GM04503 (cell line): ENCODE measurements at regions not wholly inside any gene's neighbourhood (a gene's known extent, or its start where the extent isn't known, plus 50 kb on each side); places are given as distances from the start of the nearest gene placed in this dataset.

ENCODE experiments used
- DNase-seq: peaks from one replicate; pipeline ENCODE4 v3.0.0-alpha.2; 2012; ENCODE audit warnings: low read depth

- no peak for DNase-seq
Observed at GRCh38 chr1:230515451-230516145, 89.5 kb upstream of the PGBD5 start.

GRCh38 chr1:230510496-230510895 lies 84.4 kb upstream of the PGBD5 start:
- DNase-seq: no peak

DNA sequence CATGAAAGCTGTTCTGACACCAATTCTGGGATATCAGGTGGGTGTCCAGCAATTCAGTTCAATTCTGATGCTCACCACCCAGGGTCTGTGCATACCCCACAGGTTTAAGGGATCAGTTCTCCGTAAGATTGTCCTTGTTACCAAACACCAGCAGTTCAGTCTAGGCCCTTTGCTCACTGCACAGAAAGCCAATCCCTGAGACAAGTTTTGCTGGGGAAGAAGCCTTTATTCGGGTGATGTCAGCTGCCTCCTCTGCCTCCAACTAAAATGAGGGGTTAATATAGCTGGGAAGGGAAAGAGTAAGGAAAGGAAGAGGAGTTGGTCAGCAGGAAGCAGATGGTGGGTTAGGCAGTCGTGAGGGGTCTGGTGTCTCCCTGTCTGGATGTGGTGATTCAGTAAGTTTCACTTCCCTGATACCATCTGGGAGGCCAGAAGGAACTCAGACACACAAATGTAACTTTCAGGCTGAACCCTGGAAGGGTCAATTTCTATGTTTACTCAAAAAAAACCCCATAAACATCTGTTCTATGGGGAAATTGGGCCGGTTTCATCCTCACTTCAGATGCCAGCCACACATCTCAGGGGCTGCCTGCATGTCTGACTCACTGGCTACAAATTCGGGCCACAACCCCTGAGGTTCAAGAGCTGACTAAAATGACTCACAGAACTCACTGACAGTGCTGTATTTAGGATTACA lies 83.3 kb upstream of the PGBD5 start:
- peak; percentile 31 for DNase-seq

DNA sequence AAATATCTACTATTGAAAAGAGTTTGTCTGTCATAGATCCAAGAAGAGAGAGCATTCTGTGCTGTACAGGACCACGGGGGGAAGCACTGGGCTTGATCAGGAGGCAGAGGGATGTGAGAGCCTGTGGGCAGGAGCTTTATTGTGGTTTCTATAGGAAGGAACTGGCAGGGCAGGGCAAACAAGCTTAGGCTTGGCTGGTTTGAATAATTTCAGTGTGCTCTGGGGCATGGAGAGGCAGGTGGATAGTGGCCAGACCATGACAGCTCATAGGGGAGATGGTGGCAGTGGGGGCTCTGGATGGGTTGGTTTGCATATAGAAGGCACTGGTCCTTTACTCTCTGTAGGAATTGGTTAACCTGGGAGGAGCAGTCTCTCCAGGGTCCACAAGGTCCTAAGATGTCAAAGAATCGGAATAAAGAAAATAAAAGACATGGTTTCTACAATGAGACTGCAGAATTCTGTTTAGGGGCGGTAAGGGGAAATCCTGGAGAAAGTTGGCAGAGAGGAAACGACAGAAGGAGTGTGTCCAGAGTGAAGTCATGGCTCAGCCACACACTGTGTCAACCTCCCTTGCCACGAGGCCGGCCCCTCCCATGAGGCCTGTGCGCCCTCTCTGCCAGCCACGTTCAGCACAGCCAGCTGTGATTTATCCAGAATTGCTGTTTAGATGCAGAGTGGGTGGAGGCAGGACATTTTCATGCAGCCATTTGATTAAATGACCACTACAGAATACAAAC lies 81.7 kb upstream of the PGBD5 start:
- DNase-seq: no peak

DNA sequence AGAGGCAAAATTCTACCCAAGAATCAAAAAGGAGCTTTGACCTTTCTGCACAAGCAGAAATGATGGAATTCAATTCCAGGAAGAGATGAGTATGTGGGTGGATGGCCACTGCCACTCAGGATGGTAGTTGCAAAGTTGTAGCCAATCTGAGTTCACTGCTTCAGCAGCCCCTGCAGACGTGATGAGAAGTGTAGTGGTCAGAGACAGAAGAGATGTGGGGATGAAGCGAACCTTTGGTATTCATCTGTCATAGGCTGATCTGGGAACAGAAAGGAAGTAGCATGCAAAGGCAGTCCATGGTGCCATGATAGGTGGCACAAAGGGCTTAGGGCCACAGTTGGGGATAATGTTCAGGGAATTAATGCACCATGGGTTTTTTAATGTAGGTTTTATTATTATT lies 81.1 kb upstream of the PGBD5 start:
- no peak for DNase-seq

DNA sequence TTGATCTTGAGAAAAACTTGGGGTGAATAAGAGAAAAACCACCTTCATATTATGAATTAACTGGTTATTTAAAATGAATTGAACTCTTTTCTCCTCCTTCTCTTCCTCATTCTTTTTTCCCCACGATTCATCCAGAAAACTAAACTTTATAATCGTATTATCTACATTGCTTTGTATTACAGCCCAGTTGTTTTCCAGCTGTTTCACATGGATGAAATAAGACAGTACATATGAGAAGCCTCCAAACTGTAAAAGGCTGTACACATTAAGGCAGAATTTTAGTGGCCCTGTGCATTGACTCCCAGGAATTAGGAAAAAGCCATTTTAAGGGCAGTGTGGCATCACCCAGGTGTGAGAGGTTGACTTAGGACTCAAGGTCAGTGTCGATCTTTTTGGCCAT lies 80.3 kb upstream of the PGBD5 start:
- DNase-seq: no peak

GRCh38 chr1:230504310-230504709 lies 78.2 kb upstream of the PGBD5 start:
- DNase-seq: no peak

GRCh38 chr1:230503726-230504125 lies 77.6 kb upstream of the PGBD5 start:
- no peak for DNase-seq

GRCh38 chr1:230502996-230503395 lies 76.9 kb upstream of the PGBD5 start:
- no peak for DNase-seq

GRCh38 chr1:230502306-230502705 lies 76.2 kb upstream of the PGBD5 start:
- no peak for DNase-seq

DNA sequence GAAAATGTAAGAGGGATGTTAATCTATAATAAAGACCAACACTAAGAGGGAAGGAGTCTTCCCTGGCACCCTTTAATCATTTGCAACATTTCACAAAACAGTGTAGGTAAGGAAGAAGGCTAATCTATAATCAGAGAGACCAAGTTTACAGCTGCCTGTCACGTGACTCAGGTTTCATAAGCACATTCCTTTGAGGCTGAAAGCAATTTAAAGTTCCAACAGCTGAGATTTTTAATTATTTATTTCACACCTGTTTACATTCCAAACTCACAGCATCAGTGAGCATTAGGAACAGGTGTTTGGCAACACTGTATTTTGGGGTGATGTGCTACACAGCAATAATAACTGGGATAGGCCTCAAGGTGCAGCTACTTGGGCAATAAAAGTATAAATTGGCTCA lies 75.7 kb upstream of the PGBD5 start:
- no peak for DNase-seq

- DNase-seq: no peak
Observed at GRCh38 chr1:230501242-230501641, 75.1 kb upstream of the PGBD5 start.

GRCh38 chr1:230500063-230500462 lies 73.9 kb upstream of the PGBD5 start:
- DNase-seq: no peak

DNA sequence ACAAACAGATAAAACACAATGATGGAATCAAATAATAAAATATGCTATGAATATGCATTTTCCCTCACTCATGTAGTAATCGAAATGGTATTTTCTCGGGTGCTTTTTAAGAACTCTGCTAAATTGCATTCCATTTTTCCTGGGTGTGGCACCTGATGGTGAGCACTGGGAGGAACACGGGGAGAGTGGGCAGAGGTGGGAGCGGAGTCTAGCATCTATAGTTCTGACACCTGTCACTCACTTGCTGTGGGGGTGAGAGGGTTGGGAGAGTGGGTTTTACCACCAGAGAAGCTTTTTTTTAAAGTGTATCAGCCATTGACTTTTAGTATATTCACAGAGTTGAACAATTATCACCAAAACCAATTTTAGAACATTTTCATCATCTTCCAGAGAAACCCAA lies 73.4 kb upstream of the PGBD5 start:
- no peak for DNase-seq

DNA sequence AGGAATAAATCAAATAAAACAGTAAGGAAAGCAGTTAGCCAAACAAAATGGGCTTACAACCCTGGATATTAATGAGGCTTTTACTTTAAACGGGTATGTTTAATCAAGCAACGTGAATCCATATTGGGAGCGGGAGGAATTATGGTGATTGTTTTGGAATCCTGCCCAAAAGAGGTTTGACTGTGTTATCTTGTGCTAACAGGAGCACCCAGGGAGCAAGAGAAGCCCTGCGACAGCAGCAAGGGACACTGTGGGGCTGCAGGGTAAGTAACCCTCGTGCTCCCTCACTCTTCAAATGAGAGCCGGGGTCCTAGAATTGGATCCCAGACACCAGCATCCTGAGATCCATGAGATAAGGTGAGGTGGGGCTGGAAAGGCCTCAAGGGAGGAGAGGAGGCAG lies 72.6 kb upstream of the PGBD5 start:
- DNase-seq: no peak

- DNase-seq: no peak
Observed at GRCh38 chr1:230496451-230496850, 70.3 kb upstream of the PGBD5 start.

DNA sequence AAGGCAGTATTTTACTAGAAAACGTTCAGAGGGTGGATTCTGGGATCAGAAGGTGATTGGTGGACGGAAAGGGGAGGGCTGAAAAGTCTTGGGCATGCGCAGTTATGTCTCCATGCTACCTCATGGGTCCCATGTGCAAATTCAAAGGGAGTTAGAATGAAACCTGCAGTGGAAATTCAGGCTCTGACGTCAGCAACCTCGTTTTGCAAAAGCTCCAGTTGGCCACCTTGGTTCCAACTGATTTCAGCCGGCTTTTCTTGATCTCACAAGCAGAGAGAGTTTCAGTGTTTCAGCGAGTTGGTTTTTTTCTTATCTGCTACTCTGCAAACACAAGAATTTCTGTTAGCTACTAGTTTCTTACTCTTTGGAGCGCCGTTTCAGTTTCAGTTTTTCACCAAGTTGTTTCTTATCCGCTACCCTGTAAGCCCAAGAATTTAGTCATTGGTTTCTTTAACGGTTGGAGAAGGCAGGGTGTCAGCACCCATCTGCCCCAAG lies 69.8 kb upstream of the PGBD5 start:
- no peak for DNase-seq

DNA sequence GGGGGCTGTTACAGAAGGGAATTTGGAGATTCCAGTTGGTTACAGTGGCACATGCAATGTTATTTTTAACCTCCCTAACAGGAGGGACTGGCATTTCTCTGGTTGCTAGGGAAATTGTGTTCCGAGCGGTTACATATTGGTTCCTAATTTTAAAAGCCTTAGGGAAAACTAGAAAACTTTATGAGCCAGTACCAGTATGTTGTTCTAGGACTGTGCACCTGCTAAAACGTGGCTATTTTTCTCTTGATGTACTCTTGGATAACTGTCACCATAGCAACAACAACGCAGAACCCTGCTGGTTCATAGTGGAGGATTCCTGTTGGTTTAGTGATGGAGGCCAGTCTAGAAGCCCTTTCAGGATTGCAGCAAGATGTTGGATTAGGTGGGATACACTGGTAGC lies 68.9 kb upstream of the PGBD5 start:
- no peak for DNase-seq

- no peak for DNase-seq
Observed at GRCh38 chr1:230494514-230494913, 68.4 kb upstream of the PGBD5 start.

DNA sequence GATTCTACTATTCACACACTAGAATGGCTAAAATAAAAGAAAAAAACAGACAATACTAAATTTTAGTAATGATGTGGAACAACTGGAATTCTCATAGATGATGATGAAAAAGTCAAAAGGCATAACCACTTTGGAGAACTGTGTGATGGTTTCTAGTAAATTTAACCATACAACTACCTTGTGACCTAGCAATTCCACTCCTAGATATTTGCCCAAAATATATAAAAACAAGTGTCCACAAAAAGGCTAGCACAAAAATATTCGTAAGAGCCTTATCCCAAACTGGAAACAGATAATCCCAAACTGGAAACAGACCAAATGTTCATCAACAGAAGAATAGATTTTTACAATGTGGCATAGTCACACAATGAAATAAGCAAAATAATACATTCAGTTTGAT lies 67.9 kb upstream of the PGBD5 start:
- DNase-seq: no peak

- DNase-seq: no peak
Observed at GRCh38 chr1:230493264-230493663, 67.1 kb upstream of the PGBD5 start.

DNA sequence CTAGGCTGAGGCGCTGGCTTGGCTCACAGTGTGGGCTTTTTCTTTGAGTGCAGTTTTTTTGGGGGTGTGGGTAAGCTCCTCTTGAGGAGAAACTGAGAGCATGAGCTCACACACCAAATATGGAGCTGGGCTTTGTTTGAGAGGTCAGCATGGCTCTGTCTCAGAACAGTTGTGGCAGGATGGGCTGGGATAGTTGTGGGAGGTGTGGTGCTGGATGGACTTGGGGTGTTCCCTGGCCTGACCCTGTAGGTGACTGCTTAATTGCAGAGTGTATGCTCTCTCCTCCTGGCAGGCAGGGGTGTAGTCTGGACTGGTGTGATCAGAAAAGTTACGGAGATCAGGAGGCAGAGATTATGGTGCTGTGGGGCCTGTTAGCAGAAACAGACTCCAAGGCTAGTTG lies 64.3 kb upstream of the PGBD5 start:
- no peak for DNase-seq

- DNase-seq: no peak
Observed at GRCh38 chr1:230487773-230488428, 61.8 kb upstream of the PGBD5 start.
